ENCODE measurements at regions not wholly inside any gene's neighbourhood (a gene's known extent, or its start where the extent isn't known, plus 50 kb on each side); places are given as distances from the start of the nearest gene placed in this dataset.

DNA sequence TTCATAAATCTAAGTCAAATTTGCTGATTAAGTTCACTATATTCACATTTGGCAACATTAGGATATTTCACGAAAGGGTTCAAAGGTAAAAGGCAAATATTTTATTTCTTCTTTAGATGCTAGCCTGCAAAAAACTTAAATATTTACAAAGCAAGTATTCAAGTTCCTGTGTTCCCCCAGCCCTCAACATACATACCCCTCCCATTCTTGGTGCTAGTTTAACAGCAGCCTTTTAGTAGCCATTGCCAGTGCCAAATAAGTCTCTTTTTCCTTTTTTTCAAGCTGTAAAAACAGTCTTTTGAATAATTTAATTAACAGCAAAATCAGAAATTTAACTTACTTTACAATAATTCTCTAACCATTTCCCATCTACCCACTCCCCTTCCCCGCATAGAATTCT is 288.5 kb upstream of the TMEM161B start:
- TF ChIP-seq, protein P1, sequence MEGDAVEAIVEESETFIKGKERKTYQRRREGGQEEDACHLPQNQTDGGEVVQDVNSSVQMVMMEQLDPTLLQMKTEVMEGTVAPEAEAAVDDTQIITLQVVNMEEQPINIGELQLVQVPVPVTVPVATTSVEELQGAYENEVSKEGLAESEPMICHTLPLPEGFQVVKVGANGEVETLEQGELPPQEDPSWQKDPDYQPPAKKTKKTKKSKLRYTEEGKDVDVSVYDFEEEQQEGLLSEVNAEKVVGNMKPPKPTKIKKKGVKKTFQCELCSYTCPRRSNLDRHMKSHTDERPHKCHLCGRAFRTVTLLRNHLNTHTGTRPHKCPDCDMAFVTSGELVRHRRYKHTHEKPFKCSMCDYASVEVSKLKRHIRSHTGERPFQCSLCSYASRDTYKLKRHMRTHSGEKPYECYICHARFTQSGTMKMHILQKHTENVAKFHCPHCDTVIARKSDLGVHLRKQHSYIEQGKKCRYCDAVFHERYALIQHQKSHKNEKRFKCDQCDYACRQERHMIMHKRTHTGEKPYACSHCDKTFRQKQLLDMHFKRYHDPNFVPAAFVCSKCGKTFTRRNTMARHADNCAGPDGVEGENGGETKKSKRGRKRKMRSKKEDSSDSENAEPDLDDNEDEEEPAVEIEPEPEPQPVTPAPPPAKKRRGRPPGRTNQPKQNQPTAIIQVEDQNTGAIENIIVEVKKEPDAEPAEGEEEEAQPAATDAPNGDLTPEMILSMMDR (IDR thresholded peaks at IDR 0.05; ENCODE audit: insufficient read depth, low read depth, low read length), result no peak
- no peak for TF ChIP-seq EZH2 (IDR thresholded peaks at IDR 0.05; ENCODE audit: insufficient read depth, low read length)
